GM21786 (cell line): ENCODE measurements at regions not wholly inside any gene's neighbourhood (a gene's known extent, or its start where the extent isn't known, plus 50 kb on each side); places are given as distances from the start of the nearest gene placed in this dataset.
"Not testable (repeated sequence)": the region's sequence is repeated elsewhere in the genome, so short reads cannot be mapped to it uniquely, and the experiment has no call there.

Experiments
- ATAC-seq: cut with Tn5 transposase; IDR thresholded peaks from one replicate; pipeline ENCODE4 v1.9.1; 2021; ENCODE audit not compliant: unreplicated experiment

DNA sequence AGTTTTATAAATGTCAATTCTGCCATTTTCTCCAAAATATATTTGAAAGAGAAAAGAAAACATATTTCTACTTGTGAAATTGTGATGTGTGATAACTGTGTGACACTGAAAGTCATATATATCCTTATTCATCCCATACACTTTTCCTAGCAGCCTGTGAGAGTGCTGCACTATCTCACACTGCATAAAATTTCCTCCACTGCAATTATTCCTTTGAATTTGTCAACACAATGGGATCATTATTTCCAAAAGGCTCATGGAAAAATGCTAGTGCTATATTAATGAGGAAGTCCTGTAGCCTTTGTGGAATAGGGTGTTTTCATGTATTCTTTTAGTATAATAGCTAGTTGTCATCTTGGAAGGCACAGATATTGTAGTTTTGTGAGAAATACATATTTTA, 504.1 kb downstream of the RPL10L start:
- no peak for ATAC-seq

DNA sequence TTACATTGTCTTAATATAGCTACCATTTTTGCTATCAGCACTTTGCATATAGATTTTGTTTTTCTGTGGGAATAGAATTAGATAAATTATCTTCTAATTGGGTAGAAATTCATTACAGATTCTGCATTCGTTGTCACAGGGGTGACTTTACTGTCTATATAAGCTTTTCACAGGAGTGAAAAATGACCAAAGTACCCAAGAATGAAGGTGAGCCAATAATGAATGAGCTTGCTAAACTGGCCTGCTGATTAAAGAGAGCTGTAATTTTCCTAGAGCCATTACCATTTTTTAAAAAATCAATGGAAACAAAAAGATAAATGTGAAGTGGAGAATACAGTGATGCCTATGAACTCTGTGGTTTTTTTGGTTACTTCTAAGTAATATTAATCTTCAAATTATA, 504.6 kb downstream of the RPL10L start:
- ATAC-seq, result no peak

DNA sequence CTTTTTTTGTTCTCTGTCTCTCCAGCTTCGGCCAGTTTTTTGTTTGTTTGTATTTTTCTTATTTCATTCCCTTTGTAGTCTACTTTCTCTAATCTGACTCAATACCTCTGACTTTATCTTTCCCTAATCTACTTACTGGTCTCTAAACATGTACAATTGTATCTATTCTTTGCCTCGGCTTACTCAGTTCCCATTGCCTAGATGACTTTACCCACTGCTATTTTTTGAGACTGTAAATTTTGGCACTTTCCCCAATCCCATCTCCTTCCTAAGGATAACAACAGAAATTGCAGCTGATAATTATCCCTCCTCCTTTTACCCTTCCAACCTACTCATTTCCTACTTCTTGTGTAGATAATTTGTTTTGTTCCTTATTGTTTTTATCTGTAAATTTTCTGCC, 511.1 kb downstream of the RPL10L start:
- no peak for ATAC-seq

DNA sequence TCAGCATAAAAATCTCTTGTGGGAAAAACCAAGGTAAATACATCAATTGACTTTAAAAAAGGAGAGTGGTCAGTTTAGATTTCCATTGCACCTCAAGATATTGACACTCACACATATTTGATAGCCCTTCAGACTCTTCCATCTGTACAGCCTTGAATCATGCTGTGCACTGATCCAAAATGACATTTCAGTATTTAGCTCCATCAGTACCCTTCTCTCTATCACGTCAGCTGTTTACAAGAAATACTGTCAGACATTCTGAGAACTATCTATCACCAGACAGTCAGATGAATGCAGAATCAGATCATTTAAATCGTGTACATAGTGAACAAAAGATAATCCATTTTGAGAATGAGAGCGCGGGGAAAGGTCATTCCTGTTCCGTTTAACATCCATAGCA, 511.9 kb downstream of the RPL10L start:
- no peak for ATAC-seq

DNA sequence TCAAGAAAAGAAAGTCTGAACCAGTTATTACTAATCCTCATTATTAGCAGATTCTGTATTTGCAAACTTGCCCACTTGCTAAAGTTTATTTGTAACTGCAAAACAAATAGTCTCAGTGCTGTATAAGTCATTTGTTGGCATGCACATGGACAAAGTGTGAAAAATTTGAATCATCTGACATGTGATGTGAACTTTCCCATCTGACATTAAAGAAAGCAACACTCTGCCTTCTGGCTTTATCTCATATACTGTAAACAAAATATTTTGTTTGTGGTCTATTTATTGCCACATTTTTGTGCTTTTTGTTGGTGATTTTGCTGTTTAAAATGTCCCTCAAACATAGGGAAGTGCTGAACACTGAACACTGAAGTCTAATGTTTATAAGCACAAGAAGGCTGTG, 513.8 kb downstream of the RPL10L start:
- ATAC-seq, result no peak

DNA sequence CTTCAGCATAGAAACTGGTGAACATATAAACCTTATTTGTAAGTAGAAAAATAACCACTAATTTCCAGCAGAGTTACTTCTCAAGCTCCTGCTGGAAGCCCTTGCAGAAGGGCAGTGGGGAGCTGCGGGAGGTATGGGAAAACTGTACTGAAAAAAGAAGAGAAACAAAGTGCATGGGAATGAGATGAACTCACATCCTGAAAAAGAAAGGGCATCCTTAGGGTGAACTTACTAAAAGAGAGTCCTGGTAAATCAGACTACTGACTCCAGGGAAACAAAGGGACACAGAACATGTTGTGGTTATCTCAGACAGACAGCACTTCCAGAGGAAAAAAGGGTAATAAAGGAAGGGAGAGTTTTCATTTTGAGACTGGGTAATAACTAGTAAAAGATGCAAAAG, 515.1 kb downstream of the RPL10L start:
- ATAC-seq, result no peak

DNA sequence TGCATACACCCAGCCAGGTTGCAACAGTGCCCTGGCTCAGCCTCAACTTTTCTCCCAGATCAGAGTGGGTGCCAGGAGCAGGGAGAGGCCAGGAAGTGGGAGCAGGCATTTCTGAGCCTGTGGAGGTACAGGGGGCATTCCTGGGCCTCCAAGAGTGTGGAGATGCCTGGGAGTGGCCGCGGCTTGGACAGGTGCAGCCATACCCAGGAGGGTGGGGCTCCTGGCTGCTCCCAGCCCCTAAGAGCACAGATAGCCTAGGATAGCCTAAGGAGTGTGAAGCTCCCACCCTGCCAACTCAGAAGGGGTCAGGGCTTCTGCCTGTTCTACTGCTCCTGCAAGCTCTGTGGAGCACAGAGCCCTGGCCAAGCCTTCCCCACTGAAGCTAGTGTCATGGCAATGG, 543.4 kb downstream of the RPL10L start:
- ATAC-seq, result no peak

DNA sequence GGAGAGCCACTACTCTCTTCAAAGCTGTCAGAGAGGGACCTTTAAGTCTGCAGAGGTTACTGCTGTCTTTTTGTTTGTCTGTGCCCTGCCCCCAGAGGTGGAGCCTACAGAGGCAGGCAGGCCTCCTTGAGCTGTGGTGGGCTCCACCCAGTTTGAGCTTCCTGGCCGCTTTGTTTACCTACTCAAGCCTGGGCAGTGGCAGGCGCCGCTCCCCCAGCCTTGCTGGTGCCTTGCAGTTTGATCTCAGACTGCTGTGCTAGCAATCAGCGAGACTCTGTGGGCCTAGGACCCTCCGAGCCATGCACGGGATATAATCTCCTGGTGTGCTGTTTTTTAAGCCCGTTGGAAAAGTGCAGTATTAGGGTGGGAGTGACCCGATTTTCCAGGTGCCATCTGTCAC, 550.7 kb downstream of the RPL10L start:
- ATAC-seq, result not testable (repeated sequence)

DNA sequence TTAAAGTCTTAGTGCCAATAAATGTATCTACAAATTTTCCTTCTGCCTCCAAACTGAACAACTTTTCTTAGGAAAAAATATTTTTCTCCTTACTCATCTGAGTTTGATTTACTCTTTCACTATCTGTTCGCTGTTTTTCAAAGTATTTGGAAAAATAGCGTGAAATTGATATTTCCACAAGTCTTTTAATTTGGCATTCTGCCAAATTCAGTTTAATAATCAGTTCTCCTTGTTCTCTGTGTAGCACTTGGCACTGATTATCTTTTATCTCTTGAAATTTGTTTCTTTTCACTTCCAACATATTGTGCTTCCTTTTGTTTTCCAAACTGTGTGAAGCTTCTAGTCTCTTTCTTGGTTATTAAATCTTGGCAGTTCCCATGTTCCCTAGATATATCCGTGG, 559.8 kb downstream of the RPL10L start:
- ATAC-seq, result no peak

DNA sequence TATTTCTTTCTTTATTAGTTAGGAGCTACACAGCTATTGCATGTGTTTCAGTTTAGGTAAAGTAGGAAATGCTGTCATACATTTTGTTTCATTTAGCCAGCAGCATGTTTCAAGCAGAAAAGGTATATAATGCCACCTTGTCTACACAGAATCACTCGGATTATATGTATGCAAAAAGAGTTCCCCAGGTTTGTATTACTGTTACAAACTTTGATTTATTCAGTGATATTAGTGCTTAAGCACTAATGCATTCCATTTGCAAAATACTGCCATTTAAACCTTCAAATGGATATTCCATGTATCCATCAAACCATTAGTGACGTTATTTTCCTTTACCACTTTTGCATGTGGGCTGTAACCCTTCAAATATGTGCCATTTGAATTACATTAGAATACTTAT, 564.0 kb downstream of the RPL10L start:
- ATAC-seq, result no peak

DNA sequence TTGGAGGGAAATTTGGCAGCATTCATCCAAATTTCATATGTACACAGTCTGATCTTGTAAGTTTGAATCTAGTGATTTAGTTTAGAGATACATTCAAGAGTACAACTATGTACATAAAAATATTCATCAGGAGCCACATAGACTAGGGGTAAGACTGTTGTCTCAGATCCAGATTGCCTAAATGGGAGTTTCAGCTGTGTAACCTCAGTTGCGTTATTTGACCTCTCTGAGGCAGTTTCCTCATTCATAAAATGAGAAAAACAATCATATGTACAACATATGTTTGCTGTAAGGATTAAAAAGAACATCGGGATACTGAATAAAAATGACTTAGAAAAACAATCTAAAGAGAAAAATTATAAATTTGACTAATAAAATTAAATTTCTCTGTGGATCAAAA, 577.5 kb downstream of the RPL10L start:
- ATAC-seq, result no peak

DNA sequence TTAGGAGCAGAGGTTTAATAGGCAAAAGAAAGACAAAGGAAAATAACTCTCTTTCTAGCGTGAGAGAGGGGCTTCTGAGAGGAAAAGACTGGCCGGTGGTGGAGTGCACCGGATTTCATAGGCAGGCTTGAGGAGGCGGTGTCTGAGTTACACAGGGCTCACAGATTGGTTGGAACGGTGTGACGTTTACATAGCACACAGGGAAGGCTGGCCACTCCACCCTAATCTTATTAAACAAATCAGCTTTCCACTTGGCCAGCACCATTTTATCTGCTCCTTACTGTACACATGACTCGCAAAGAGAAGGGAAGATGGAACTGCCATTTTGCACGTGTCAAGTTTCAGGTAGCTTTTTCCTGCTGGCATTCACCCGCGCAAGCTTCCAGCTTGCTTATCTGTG, 587.7 kb downstream of the RPL10L start:
- no peak for ATAC-seq

DNA sequence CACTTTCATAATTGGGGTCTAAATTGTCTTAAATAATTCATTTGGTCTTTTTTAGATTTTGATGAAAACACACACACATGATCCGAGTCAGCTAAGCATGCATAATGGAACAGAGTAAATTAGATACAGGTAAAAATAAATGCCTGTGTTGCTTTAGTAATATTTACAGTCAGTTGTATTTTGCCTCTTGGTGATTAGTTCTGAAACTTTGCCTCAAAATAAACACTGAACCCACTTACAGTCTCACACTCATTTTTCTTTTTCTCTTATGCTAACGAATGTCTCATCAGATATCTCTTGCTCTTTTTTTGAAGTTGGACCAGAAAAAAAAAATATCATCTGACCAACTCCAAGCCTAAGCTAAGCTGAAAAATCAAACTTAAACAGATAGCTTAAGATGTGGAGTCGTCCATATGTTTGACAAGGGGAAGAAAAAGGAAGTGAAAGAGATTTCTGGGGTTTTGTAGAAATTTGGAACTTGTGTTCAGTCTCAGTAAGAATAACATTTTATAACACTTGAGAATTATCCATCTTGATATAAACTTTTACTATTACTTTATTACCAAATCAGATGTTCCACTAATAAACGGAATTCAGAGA, 592.5 kb downstream of the RPL10L start:
- ATAC-seq, result no peak

DNA sequence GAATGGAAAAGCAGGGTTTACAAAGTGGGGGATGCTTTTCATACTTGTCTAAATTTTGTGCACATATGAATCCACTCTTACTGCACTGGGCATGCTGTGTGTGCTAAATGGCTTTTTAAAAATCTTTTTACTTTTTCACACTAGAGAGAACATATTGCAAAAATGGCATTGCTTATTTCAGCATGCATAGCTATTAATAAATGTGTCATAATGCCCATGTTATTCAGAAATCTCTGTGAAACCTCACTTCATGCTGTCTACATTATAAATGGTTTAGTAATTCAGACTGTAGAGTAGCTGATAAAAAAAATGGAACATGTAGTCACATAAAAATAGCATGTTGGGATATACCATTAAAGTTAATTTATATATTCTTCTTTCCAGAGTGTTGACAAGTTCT, 593.8 kb downstream of the RPL10L start:
- ATAC-seq, result no peak

DNA sequence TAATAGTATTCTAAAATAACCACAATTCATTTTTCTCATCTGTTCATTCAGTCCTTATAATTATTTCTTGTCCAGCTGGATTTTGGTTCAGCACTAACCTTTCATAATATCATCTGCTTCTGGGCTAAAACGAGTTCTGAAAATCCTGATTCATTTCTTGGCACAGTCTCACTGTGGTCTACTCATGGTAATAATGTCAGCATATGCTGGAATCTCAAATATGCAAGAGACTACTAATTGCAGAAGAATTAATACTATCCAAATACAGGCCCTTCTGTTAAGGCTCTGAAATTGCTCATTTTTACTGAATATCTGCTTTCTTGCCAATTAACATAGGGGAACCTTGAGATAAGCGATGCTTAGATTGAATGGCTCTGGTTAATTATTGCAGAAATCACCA, 597.1 kb downstream of the RPL10L start:
- ATAC-seq, result no peak

DNA sequence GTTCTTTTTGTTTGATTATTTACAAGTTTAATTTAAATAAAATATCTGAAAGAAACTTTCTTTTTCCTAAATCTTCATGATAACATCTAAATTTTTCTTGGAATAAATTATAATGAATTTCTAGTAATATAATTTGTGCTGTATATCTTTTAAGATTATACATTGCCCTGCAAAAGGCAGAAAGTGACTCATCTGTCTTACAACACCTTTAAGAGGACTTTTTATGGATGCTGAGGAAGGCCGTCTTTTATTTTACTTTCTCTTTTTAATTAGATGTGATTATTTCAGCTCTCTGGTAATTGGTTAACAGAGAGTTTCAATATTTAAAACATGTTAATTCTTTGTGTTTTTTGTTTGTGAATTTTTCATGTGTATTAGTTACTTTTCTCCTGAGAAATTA, 598.4 kb downstream of the RPL10L start:
- ATAC-seq, result no peak

DNA sequence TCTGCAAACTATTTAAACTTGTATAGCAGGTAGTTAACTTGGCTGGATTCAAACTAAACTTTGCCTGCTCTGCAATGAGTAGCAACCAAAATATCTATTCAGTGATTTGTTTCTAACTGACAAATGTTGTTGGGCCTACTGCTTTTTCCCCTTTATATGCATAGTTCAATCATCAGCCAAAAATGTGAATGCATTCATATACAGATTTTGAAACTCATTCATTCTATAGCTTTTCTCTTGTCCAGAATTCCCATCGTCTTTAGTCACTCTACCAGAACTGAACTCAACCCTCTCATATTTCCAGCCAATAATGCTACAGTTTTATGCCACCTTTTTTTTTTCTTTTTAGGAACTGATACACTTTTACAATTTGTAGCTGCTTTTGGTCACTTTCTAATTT, 599.8 kb downstream of the RPL10L start:
- no peak for ATAC-seq

DNA sequence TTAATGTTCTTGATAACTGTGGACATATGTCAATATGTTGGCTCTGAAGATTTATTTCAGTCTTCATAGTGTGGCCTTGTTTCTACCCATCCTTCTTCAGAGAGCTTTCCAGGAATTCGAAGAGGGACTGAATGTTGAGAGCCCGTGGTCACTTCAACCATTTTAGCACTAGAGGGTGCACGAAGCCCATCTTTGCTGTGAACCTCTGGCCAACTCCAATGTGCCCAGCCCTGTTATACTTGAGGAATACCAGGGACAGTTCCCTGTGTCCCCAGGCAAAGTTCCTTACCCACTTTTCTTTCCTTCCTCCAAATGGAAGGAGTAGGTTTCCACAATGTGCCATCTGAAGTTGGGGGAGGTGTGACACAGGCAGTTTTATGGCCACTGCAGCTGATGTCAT, 603.5 kb downstream of the RPL10L start:
- no peak for ATAC-seq

DNA sequence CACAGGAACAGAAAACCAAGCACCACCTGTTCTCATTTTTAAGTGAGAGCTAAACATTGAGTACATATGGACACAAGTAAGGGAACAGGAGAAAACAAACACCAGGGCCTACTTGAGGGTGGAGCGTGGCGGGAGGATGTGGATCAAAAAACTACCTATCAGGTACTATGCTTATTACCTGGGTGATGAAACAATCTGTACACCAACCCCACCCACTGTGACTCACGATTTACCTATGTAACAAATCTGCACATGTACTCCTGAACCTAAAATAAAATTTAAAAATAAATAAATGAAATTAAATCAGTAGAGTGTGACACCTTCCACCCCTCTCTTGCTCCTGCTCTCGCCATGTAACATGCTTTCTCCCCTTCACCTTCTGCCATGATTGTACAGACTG, 615.5 kb downstream of the RPL10L start:
- ATAC-seq, result no peak

DNA sequence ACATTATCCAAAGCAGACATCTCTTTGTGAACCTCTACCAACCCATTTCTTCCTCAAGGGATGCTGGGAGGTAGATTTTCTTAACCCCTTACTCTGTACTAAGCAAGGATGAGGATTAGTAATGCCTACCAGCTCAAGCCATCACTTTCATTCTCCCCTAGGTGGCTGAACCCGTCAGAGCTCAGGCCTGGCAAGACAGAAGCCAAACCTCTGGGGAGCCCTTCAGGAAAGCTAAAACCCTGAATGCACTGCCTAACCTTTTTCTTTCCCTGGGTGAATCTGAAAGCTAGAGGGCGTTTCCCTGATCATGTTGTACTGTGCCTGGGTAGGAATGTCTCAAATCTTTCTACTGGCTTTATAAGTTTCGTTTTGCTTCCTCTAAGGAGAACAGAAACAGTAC, 617.3 kb downstream of the RPL10L start:
- ATAC-seq, result no peak

DNA sequence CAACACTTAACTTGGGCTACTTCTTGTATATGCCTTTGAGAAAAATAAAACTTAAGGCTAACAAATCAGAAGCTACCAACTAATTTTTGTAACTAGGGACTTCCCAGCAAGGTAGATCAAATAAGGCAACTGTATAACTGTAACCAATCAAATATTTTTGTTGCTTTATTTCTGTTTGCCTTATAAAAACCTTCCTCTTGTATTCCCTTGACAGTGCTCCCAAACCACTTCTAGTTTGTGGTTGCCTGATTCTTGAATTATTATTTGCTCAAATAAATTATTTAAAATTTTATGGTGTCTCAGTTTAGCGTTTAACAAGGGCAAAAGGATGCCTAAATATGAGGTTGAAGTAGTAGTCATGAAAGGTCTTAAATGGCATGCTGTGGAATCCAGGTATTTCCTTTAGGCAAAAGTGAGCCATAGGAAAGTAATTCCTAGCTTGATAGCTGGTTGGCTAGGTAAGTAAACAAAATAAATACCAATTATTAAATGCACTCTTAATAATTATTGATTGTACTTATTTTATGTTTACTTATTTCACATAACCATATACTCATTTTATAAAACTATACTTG, 632.6 kb downstream of the RPL10L start:
- ATAC-seq, result no peak

DNA sequence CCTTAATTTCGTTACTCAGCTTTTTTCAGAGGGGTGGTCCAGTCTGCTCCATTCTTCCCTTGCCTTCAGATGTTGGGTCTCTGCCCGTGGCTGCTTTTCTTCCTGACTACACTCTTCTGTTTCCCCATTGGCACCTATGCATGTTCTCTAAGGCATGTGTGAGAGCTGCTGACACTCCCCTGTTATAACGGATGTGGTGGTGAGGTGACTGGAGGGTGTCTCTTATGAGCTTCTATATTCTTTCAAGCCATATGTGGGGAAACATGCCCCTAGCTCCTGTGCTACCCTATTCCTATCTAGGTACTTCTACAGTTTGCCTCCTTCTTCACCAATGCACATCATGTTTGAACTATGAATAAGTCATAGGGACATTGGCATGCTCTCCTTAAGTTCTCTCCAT, 643.2 kb downstream of the RPL10L start:
- ATAC-seq, result no peak

DNA sequence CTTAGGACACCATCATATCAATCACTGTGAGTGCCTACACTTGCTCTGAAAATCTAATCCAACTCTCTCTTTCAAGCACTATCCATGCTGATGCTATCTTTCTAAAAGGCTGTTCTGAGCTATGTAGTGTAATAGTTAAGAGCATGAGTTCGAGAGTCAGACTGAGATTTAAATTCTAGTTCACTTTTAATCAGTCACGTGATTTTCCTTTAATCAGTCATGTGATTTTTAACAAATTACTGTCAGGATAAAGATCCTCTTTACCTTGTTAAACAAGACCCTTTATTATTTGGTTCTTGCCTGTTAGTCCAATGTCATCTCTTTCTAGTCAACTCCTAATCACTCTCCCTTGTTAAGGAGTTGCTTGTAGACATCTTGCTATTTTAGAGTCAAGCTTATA, 653.0 kb downstream of the RPL10L start:
- no peak for ATAC-seq
